ENCODE measurements at regions not wholly inside any gene's neighbourhood (a gene's known extent, or its start where the extent isn't known, plus 50 kb on each side); places are given as distances from the start of the nearest gene placed in this dataset.

- no peak for TF ChIP-seq EZH2 (optimal IDR thresholded peaks at IDR 0.05; ENCODE audit: low read depth, low read length)
- no peak for TF ChIP-seq CTCF (IDR thresholded peaks at IDR 0.05; ENCODE audit: low read length)
Observed at GRCh38 chr17:73735245-73735644, 91.0 kb upstream of the SDK2 start.

All from MM.1S (cell line).